GM06990 (cell line): ENCODE measurements at regions not wholly inside any gene's neighbourhood (a gene's known extent, or its start where the extent isn't known, plus 50 kb on each side); places are given as distances from the start of the nearest gene placed in this dataset.
A peak's percentile ranks its signal among the peaks of the same experiment; 100 is the strongest.

Source experiments
- DNase-seq: peaks from one replicate; pipeline ENCODE4 v3.0.0-alpha.2; 2011; ENCODE audit not compliant: insufficient read length; ENCODE audit errors: extremely low read depth
- H3K27me3 ChIP-seq: replicated peaks from 2 replicates; pipeline ENCODE4 v1.6.0; 2011; ENCODE audit warnings: low read length; ENCODE audit not compliant: control insufficient read depth, insufficient read depth
- H3K36me3 ChIP-seq: 2 replicates; pipeline ENCODE4 v1.5.1; 2011; ENCODE audit warnings: low read length; ENCODE audit not compliant: control insufficient read depth, insufficient read depth
- H3K4me3 ChIP-seq: replicated peaks from 2 replicates; pipeline ENCODE4 v1.5.1; 2011; ENCODE audit warnings: low read depth, mild to moderate bottlenecking, control low read depth, low read length
- TF ChIP-seq, protein P1 (sequence below): IDR thresholded peaks from 2 replicates; pipeline ENCODE4 v1.5.1; 2011; ENCODE audit warnings: low read length, control low read depth, mild to moderate bottlenecking, inconsistent platforms; ENCODE audit not compliant: insufficient read depth, poor library complexity, severe bottlenecking

DNA sequence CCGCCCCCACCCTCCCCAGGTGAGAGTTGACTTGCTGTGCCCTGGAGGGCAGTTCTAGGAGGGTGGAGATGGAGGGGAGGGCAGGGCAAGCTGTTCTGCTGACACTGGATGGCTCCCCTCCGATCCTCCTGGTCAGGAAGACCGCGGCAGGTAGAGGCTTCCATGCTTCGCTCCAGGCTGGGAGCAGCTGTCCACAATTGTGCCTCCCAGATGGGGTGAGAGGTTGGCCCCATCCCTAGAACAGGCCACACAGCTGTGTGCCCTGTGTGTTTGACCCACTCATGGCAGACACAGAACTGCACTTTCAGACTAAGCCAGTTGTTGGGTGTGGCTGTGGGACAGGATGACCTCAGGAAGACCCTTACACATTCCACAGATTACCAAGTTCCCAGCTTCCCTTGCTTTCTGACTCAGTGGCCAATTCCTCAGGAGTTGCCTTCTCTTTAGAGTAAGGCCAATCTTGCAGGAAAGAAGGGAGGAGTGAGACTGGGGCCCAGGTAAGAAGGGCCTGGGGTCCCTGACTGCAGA is 72.1 kb upstream of the HSPA9 start:
- no peaks in the 10 kb centered on the region for H3K27me3 ChIP-seq
- no peak overlapping the region for H3K4me3 ChIP-seq

DNA sequence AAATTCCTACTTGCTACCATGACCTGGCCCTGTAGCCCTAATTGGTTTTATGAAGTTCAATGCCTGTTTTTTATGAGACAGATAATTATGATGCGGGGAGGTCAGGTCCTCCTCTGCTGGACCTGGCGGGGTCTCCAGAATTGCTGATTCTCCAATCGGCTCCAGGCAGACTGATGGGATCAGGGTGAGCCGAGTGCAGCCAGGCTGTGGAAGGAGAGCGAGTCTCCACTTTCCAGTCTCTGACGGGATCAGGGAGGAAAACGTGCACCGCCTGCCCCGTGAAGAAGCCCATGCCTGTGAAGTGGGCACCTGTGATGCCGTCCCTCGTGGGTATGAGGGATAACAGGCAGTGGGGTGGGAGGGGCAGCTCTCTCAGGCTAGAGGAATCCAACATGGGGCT is 71.5 kb upstream of the HSPA9 start:
- Histone ChIP-seq H3K4me3 (no peak overlapping the region), H3K36me3 (no peaks in the 10 kb centered on the region), H3K27me3 (no peaks in the 10 kb centered on the region)
- no peak for DNase-seq
- TF ChIP-seq, protein P1, sequence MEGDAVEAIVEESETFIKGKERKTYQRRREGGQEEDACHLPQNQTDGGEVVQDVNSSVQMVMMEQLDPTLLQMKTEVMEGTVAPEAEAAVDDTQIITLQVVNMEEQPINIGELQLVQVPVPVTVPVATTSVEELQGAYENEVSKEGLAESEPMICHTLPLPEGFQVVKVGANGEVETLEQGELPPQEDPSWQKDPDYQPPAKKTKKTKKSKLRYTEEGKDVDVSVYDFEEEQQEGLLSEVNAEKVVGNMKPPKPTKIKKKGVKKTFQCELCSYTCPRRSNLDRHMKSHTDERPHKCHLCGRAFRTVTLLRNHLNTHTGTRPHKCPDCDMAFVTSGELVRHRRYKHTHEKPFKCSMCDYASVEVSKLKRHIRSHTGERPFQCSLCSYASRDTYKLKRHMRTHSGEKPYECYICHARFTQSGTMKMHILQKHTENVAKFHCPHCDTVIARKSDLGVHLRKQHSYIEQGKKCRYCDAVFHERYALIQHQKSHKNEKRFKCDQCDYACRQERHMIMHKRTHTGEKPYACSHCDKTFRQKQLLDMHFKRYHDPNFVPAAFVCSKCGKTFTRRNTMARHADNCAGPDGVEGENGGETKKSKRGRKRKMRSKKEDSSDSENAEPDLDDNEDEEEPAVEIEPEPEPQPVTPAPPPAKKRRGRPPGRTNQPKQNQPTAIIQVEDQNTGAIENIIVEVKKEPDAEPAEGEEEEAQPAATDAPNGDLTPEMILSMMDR: no peak

More for the DNA sequence above, 72.1 kb upstream of the HSPA9 start:
- H3K36me3 ChIP-seq: no peaks in the 10 kb centered on the region
- TF ChIP-seq, protein P1: no peak
- DNase-seq: no peak

DNA sequence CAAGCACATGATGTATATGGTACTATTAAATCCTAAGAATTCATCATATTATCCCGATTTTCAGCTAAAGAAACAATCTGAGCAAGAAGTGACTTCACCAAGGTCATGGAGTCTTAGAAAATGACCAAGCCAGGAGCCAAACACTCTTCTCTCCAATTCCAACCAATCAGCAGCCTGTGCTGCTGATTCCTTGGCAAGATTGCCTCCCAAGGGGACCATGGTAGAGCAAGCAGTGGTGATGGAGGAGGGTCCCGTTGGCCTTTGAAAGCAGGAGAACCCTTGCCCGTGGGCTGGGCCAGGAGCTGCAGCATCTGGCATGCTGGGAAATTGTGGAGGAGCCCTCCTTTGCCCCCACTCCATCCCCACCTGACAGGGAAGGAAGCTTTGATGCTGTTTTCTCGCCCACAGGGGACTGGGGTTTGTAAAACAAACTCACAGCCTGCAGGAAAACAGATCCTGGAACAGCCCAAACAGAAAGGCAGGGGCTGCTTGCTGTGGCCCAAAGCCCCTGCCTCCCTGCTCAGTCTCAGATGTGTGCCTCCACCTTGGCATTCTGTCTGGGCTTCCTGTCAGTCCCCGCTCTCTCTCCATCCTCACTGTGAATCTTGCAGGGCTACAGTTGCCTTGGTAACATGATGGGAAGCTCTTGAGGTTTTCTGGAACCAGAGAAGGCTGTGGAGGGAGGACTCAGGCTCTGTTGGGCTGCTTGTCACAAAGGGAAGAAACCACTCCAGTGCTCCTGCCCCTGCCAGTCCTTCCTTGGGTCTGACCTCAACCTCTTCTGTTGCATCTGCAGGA is 70.8 kb upstream of the HSPA9 start:
- TF ChIP-seq, protein P1: no peak
- H3K27me3 ChIP-seq: no peaks in the 10 kb centered on the region
- no peak for DNase-seq

DNA sequence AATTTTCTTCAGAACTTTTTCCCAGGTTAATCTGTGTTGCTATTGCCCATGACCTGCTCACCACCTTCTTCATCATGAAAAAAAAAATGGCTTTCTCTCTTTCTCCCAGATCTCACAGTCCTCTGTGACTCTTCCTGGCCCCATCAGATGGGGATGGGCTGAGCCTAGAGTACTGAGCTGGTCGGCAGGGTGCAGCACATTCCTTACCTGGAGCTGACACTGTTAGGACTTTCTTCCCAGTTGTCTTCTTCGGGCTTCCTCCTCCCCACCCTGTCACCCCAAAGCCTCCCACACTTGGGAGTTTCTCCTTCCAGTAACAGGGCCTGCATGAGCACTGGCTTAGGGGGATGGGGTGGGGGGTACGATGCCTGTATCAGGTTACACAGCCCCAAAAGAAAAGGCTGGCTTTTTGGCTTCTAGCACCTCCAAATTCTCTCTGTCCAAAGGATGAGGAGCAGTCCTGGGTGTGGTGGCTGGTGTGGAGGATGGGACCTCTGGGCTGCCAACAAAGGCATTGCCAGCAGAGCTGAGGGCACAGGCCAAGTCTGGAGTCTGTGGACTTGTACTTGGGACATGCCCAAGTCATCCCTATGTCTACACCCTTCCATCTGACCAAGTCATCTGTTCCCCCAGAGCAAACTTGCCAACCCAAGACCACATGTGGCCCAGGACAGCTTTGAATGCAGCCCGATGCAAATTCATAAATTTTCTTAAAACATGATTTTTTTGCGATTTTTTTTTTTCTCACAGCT is 68.0 kb upstream of the HSPA9 start:
- no peak overlapping the region for H3K4me3 ChIP-seq
- TF ChIP-seq, protein P1: no peak
- H3K36me3 ChIP-seq: no peaks in the 10 kb centered on the region
- DNase-seq: no peak
- no peaks in the 10 kb centered on the region; the same call in 1 of the 2 replicates for H3K27me3 ChIP-seq

More for the DNA sequence above, 70.8 kb upstream of the HSPA9 start:
- H3K4me3 ChIP-seq: no peak overlapping the region
- no peaks in the 10 kb centered on the region for H3K36me3 ChIP-seq

DNA sequence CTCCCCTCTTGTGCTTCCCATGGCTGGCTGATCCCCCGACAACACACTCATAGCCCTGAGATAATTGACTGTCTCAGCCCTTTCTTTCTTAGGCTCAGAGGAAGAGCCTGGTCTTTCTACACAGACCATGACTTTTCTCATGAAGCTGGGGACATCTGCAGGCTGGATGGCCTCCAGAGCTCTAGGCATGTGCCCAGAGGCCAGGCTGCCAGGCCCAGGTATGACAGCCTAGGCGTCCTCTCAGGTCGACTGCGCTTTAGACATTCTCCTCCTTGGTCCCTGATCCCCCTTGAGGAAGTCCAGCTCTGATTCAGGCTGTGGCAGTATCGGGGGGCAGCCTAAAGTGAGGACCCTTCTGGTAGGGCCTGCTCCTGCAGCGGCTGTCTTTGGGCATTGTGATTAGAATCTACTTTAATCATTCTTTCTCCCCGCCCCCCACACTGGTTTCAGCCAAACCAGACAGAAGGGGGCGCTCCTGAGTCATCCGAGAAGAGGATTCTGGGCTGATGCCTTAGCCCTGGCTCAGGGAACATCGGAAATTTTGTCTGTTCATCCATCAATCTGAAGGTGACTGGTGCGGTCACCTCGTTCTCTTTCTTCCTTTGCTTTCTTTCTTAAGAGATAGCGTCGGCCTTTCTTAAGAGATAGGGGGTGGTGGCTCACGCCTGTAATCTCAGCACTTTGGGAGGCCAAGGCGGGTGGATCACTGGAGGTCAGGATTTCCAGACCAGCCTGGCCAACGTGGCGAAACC is 66.5 kb upstream of the HSPA9 start:
- TF ChIP-seq, protein P1: peak; percentile 82
- DNase-seq: no peak
- no peaks in the 10 kb centered on the region for H3K36me3 ChIP-seq
- H3K27me3 ChIP-seq: no peaks in the 10 kb centered on the region; the same call in 1 of the 2 replicates
- no peak overlapping the region for H3K4me3 ChIP-seq
